Duodenal mucosa (tissue), 2 donors: ENCODE measurements at regions not wholly inside any gene's neighbourhood (a gene's known extent, or its start where the extent isn't known, plus 50 kb on each side); places are given as distances from the start of the nearest gene placed in this dataset.

Source experiments
- H3K27ac ChIP-seq: one replicate; pipeline ENCODE4 v1.7.0; 2013; ENCODE audit warnings: low read depth, low read length
- H3K27me3 ChIP-seq, 2 donors: one replicate each; pipeline ENCODE4 v1.7.0; 2013; ENCODE audit warnings: low read length in 2 of 2, control low read depth in 1 of 2; ENCODE audit not compliant: insufficient read depth in 2 of 2, control insufficient read depth in 1 of 2
- H3K36me3 ChIP-seq, 2 donors: one replicate each; pipeline ENCODE4 v1.7.0; 2013; ENCODE audit warnings: low read length in 2 of 2, control low read depth in 1 of 2; ENCODE audit not compliant: insufficient read depth in 2 of 2, control insufficient read depth in 1 of 2
- H3K4me1 ChIP-seq, 2 donors: one replicate each; pipeline ENCODE4 v1.7.0; 2013; ENCODE audit warnings: low read length in 2 of 2, control low read depth in 1 of 2; ENCODE audit not compliant: insufficient read depth in 2 of 2, control insufficient read depth in 1 of 2
- H3K4me3 ChIP-seq, 2 donors: one replicate each; pipeline ENCODE4 v1.7.0; 2013; ENCODE audit warnings: low read length in 2 of 2, low read depth in 1 of 2
- H3K9ac ChIP-seq, 2 donors: one replicate each; pipeline ENCODE4 v1.7.0; 2013; ENCODE audit warnings: low read length in 2 of 2, low read depth in 1 of 2
- H3K9me3 ChIP-seq, 2 donors: one replicate each; pipeline ENCODE4 v1.7.0; 2013; ENCODE audit warnings: low read length in 2 of 2, control low read depth in 1 of 2; ENCODE audit not compliant: control insufficient read depth in 1 of 2

- H3K4me1 ChIP-seq: no peaks in the 10 kb centered on the region
- H3K9ac ChIP-seq: no peak overlapping the region
- H3K4me3 ChIP-seq: no peak overlapping the region
Measured at GRCh38 chr20:52416953-52417352, 225.4 kb upstream of the ZFP64 start.

DNA sequence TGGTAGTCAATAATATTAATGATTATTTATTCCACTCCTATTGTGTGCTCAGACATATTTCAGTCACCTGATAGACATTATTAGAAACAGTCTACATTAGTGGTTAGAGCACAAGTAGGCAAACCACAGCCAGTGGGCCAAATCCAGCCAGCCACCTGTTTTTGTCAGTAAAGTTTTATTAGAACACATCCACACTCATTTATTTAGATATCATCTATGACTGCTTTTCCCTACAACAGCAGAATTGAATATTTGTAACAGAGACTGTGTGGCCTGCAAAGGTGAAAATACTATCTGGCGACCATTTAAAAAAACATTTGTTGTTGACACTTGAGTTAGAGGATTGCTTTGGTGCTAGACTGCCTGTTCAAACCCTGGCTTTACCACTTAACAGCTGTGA lies 220.0 kb upstream of the ZFP64 start:
- no peaks in the 10 kb centered on the region for H3K4me1 ChIP-seq
- H3K27me3 ChIP-seq: no peaks in the 10 kb centered on the region
- no peak overlapping the region for H3K4me3 ChIP-seq
- H3K27ac ChIP-seq: no peak overlapping the region
- no peaks in the 10 kb centered on the region for H3K9me3 ChIP-seq
- H3K9ac ChIP-seq: no peak overlapping the region
- no peaks in the 10 kb centered on the region for H3K36me3 ChIP-seq

More at GRCh38 chr20:52416953-52417352, 225.4 kb upstream of the ZFP64 start:
- no peaks in the 10 kb centered on the region for H3K36me3 ChIP-seq
- H3K27me3 ChIP-seq: no peaks in the 10 kb centered on the region
- no peak overlapping the region for H3K27ac ChIP-seq
- H3K9me3 ChIP-seq: peaks cover 4 to 12% of the 10 kb centered on the region in 2 donors

GRCh38 chr20:52410731-52411234 lies 219.2 kb upstream of the ZFP64 start:
- Histone ChIP-seq H3K36me3 (no peaks in the 10 kb centered on the region), H3K9me3 (no peaks in the 10 kb centered on the region), H3K27me3 (no peaks in the 10 kb centered on the region), H3K4me3 (no peak overlapping the region), H3K4me1 (no peaks in the 10 kb centered on the region), H3K27ac (no peak overlapping the region), H3K9ac (no peak overlapping the region)

DNA sequence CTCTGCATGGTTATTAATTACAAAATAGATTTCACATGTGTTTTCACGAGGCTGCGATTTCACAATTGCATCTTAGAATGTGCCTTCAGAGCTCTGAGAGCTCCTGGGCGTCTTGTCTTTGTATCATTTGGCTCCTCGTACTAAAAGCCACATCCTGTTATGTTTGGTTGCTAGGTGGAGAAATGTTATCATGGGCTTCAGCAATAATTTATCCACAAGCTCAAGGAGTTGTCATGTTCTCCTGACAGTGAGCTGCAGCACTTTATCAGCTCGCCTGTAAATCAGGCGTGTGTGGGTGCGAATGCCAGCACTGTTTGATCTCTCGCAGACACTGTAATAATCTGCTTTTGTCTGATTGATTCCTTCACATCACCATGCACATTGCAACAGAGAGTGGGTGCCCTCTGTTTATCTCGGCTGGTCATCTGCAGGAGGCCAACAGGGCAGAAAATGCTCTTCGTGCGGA lies 218.6 kb upstream of the ZFP64 start:
- H3K27me3 ChIP-seq: no peaks in the 10 kb centered on the region
- no peak overlapping the region for H3K27ac ChIP-seq
- H3K9me3 ChIP-seq: no peaks in the 10 kb centered on the region
- no peaks in the 10 kb centered on the region for H3K36me3 ChIP-seq
- H3K9ac ChIP-seq: no peak overlapping the region
- no peak overlapping the region for H3K4me3 ChIP-seq
- H3K4me1 ChIP-seq: no peaks in the 10 kb centered on the region

DNA sequence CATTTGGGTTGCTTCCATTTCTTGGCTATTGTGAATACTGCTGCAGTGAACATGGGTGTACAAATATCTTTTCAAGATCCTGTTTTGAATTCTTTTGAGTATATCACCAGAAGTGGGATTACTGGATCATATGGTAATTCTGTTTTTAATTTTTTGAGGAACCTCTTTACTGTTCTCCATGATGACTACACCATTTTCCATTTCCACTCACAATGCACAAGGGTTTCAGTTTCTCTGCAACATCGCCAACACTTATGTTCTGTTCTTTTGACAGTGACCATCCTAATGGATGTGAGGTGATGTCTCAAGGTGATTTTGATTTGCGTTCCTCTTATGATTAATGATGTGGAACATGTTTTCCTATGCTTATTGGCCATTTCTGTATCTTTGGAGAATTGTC lies 214.4 kb upstream of the ZFP64 start:
- H3K9ac ChIP-seq: no peak overlapping the region
- H3K4me3 ChIP-seq: no peak overlapping the region
- no peaks in the 10 kb centered on the region for H3K36me3 ChIP-seq
- no peaks in the 10 kb centered on the region for H3K4me1 ChIP-seq
- no peaks in the 10 kb centered on the region for H3K27me3 ChIP-seq
- H3K27ac ChIP-seq: no peak overlapping the region
- no peaks in the 10 kb centered on the region for H3K9me3 ChIP-seq

DNA sequence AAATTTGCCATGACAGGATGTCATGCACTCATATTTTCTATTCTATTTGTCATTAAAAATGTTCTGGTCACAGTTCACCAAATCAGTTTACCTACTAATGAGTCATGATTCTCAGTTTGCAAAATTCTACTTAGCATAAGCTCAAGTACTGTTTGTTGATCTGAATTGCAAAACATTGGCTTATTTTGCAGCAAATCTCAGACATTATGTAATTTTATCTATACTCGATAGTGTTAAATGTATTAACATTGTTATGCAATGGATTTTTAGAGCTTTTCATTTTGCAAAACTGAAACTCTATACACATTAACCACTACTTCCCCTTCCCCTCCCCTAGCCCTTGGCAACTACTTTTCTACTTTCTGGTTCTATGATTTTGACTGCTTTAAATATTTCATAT lies 213.8 kb upstream of the ZFP64 start:
- Histone ChIP-seq H3K9me3 (no peaks in the 10 kb centered on the region), H3K9ac (no peak overlapping the region), H3K27ac (no peak overlapping the region), H3K4me3 (no peak overlapping the region), H3K4me1 (no peaks in the 10 kb centered on the region), H3K27me3 (no peaks in the 10 kb centered on the region), H3K36me3 (no peaks in the 10 kb centered on the region)

DNA sequence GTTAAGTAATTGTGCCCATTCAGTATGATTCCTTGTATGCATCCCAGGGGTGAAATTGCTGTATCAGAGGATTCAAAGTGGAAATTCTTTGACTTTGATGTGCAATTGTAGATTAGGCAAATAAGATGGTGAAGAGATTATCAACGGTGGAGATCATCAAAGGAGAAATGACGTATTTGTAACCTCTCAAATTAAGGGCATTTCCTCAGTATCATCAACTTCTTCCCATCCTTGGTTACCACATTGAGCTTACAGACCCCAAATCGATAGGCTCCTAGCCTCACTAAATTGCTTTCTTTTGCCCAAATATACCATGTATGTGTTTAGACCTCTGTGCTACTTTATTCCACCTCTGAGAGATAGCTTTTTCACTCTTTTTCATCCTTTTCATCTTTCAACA lies 213.1 kb upstream of the ZFP64 start:
- H3K27ac ChIP-seq: no peak overlapping the region
- H3K36me3 ChIP-seq: no peaks in the 10 kb centered on the region
- no peak overlapping the region for H3K4me3 ChIP-seq
- no peaks in the 10 kb centered on the region for H3K27me3 ChIP-seq
- H3K9ac ChIP-seq: no peak overlapping the region
- H3K4me1 ChIP-seq: no peaks in the 10 kb centered on the region
- no peaks in the 10 kb centered on the region for H3K9me3 ChIP-seq

- no peak overlapping the region for H3K9ac ChIP-seq
- no peaks in the 10 kb centered on the region for H3K36me3 ChIP-seq
- no peak overlapping the region for H3K27ac ChIP-seq
- no peak overlapping the region for H3K4me3 ChIP-seq
- H3K27me3 ChIP-seq: peaks cover 0 to 2% of the 10 kb centered on the region in 2 donors
- H3K9me3 ChIP-seq: no peaks in the 10 kb centered on the region
- H3K4me1 ChIP-seq: no peaks in the 10 kb centered on the region
Measured at GRCh38 chr20:52402950-52403349, 211.4 kb upstream of the ZFP64 start.

DNA sequence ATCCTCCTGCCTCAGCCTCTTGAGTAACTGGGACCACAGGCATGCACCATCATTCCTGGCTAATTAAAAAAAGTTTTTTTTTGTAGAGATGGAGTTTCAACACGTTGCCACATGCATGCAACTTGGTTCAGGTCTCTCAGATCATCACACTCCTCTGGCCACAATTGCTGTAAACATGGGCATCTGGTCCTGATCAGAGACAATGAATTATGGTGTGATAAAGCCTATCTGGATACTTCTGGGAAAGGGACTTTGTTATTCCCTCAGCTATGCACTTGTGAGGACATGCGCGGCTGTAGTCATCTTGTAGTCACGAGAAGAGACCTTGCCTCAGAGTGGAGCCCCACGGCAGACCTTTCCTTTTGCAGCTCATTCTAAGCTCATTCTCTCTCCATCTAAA lies 210.9 kb upstream of the ZFP64 start:
- Histone ChIP-seq H3K27ac (no peak overlapping the region), H3K27me3 (peaks cover 0 to 2% of the 10 kb centered on the region in 2 donors), H3K4me1 (no peaks in the 10 kb centered on the region), H3K9me3 (no peaks in the 10 kb centered on the region), H3K9ac (no peak overlapping the region), H3K36me3 (no peaks in the 10 kb centered on the region), H3K4me3 (no peak overlapping the region)

- H3K9ac ChIP-seq: no peak overlapping the region
- no peaks in the 10 kb centered on the region for H3K9me3 ChIP-seq
- no peak overlapping the region for H3K4me3 ChIP-seq
- H3K27me3 ChIP-seq: peaks cover 0 to 2% of the 10 kb centered on the region in 2 donors
- no peak overlapping the region for H3K27ac ChIP-seq
- no peaks in the 10 kb centered on the region for H3K4me1 ChIP-seq
- no peaks in the 10 kb centered on the region for H3K36me3 ChIP-seq
Measured at GRCh38 chr20:52401431-52401830, 209.9 kb upstream of the ZFP64 start.

DNA sequence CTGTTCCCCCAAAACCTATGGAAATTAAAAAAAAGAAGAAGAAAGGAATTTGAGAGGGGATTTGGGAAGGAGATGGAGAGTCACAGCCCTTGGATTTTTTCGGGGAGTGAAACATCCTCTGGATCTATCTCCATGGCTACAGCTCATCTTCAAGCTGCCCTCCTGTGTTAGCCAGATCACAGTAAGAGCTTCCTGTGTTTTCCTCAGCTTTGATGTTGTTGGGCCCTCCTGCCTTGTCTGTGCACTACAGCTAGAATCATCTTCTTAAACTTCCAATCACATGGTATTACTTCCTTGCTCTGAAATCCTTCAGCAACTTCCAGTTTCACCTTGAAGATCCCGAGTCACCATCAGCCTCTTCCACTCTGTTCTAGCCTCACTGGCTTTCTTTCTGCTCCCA lies 207.8 kb upstream of the ZFP64 start:
- Histone ChIP-seq H3K9ac (no peak overlapping the region), H3K4me3 (no peak overlapping the region), H3K36me3 (no peaks in the 10 kb centered on the region), H3K9me3 (no peaks in the 10 kb centered on the region), H3K4me1 (no peaks in the 10 kb centered on the region), H3K27me3 (peaks cover 0 to 2% of the 10 kb centered on the region in 2 donors), H3K27ac (no peak overlapping the region)
